Ovary (tissue), 7 donors: ENCODE measurements at regions not wholly inside any gene's neighbourhood (a gene's known extent, or its start where the extent isn't known, plus 50 kb on each side); places are given as distances from the start of the nearest gene placed in this dataset.

Experiments
- DNase-seq, 5 donors: peaks; one replicate each; pipeline ENCODE4 v3.0.0-alpha.2; 2019 to 2020
- H3K27ac ChIP-seq, 2 donors: fragments of 200-600 bp; one replicate each; pipeline versions ENCODE4 v1.5.1 to v1.8.0; 2019 to 2022
- H3K27me3 ChIP-seq: fragments of 200-600 bp; one replicate; pipeline ENCODE4 v1.8.0; 2022
- H3K36me3 ChIP-seq: fragments of 200-600 bp; sonication (generic); one replicate; pipeline ENCODE4 v1.5.1; 2019
- H3K4me1 ChIP-seq: one replicate; pipeline ENCODE4 v1.8.1; 2013; ENCODE audit warnings: mild to moderate bottlenecking, moderate library complexity; ENCODE audit not compliant: insufficient read depth
- H3K4me3 ChIP-seq: fragments of 200-600 bp; sonication (generic); one replicate; pipeline ENCODE4 v1.5.1; 2017
- H3K9me3 ChIP-seq, 2 donors: fragments of 200-600 bp in 1 of 2; sonication (generic) in 1 of 2; one replicate each; pipeline versions ENCODE4 v1.5.1 to v1.8.1; 2013 to 2019; ENCODE audit warnings: mild to moderate bottlenecking in 1 of 2, moderate library complexity in 1 of 2
- CTCF ChIP-seq, 3 donors: fragments of 450-650 bp in 2 of 3; fragments of 200-600 bp in 1 of 3; IDR thresholded peaks; one replicate each; pipeline versions ENCODE4 v1.5.1 to v1.8.0; 2016 to 2022; ENCODE audit warnings: antibody characterized with exemption in 3 of 3, mild to moderate bottlenecking in 1 of 3
- EP300 ChIP-seq: sonication (generic); formaldehyde crosslinking; IDR thresholded peaks from one replicate; pipeline ENCODE4 v1.6.1; 2017; ENCODE audit warnings: antibody characterized with exemption
- POLR2A ChIP-seq: fragments of 450-650 bp; IDR thresholded peaks from one replicate; pipeline ENCODE4 v1.6.1; 2017; ENCODE audit warnings: antibody characterized with exemption, mild to moderate bottlenecking, moderate library complexity
- WGBS, 3 donors: extraction: QIAGEN DNeasy Blood & Tissue Kit in 1 of 3; methylation state at CpG; one replicate each; pipeline versions ENCODE4 v1.1.5 to v1.1.7; 2013 to 2017; 5-methylcytosine and 5-hydroxymethylcytosine counted together
- intact Hi-C, 4 donors: fragments of 100-400 bp; cut with DNase I; formaldehyde crosslinking; loops; one replicate each; pipeline versions ENCODE4 v1.11.0 to v1.15.1; 2022 to 2023
- donor health status: DM: no; HTN: no; CAD: no; lungs with moderate emphysema.
- donor health status: DM: no; HTN: no; CAD: no.
- donor health status: Bipolar disorder and iron deficiency.
- donor health status: DM: no; HTN: no; CAD: no.
- donor health status: DM: yes; HTN: yes; CAD: no.

- H3K27me3 ChIP-seq = no peaks in the 10 kb centered on the region
- TF ChIP-seq CTCF (IDR thresholded peaks at IDR 0.05) = no peak
- no peak for TF ChIP-seq EP300
- no peak for TF ChIP-seq POLR2A
- WGBS, 3 donors = 56 to 78% (median 59%) methylated on average over 1 of the region's 1 CpG
- DNase-seq = no peak
- no peaks in the 10 kb centered on the region for H3K4me1 ChIP-seq
- no peak overlapping the region for H3K27ac ChIP-seq
- H3K9me3 ChIP-seq = no peaks in the 10 kb centered on the region
- H3K36me3 ChIP-seq = no peaks in the 10 kb centered on the region
- H3K4me3 ChIP-seq = no peak overlapping the region
- intact Hi-C loops = no loop called here
Measured at GRCh38 chr5:102594192-102594591, 95.4 kb upstream of the SLCO6A1 start.

GRCh38 chr5:102595332-102595731, 96.5 kb upstream of the SLCO6A1 start:
- TF ChIP-seq POLR2A (no peak), EP300 (no peak), CTCF (IDR thresholded peaks at IDR 0.05) (no peak)
- no peaks in the 10 kb centered on the region for H3K27me3 ChIP-seq
- DNase-seq = no peak
- no peaks in the 10 kb centered on the region for H3K9me3 ChIP-seq
- no peak overlapping the region for H3K27ac ChIP-seq
- no peaks in the 10 kb centered on the region for H3K4me1 ChIP-seq
- no peak overlapping the region for H3K4me3 ChIP-seq
- H3K36me3 ChIP-seq = no peaks in the 10 kb centered on the region
- intact Hi-C loops = no loop called here

DNA sequence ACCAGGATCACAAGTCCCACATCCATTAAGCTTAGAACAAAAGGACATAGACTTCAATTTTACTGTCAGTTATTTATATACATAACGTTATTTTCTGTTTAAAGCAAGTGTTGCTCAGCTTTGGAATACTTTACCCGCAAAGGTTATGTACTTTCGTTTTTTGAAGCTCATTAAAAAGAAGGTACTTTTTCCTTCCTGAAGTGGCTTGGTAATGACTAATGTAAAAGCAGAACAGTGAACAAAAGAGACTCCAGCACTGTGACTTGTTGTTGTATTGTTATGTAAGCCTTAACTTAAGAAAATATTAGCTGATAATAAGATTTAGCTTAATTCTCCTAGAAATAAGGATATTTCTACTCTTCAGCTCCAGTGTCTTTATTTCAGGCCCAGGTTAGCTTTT, 97.3 kb upstream of the SLCO6A1 start:
- H3K4me1 ChIP-seq = no peaks in the 10 kb centered on the region
- intact Hi-C loops = no loop called here
- no peaks in the 10 kb centered on the region for H3K27me3 ChIP-seq
- WGBS, 3 donors = 79 to 87% (median 86%) methylated on average over 3 of the region's 3 CpGs
- no peak for DNase-seq
- no peaks in the 10 kb centered on the region for H3K36me3 ChIP-seq
- no peaks in the 10 kb centered on the region for H3K9me3 ChIP-seq
- H3K4me3 ChIP-seq = no peak overlapping the region
- H3K27ac ChIP-seq = no peak overlapping the region
- TF ChIP-seq CTCF (IDR thresholded peaks at IDR 0.05) (no peak), POLR2A (no peak), EP300 (no peak)

DNA sequence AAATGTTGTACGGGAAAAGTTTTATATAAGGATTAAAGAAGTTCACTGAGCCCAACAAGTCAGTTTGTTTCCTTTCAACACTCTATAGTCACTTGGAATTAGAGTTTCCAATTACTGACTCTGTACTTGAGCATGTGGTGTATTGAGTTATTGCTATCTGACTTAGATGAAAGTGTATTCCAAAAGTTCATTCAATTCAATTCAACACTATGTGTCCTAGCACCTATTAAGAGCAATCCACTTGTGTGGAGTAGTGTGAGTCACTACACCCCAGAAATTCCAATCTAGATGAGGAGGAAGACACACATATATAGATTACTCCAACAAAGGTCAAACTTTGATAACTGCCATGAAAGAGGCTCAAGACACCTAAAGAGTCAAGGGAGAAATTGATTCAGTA, 98.2 kb upstream of the SLCO6A1 start:
- WGBS, 3 donors = 93 to 96% (median 96%) methylated on average over 1 of the region's 1 CpG
- Histone ChIP-seq H3K36me3 (no peaks in the 10 kb centered on the region), H3K9me3 (no peaks in the 10 kb centered on the region), H3K4me3 (no peak overlapping the region), H3K27ac (no peak overlapping the region), H3K4me1 (no peaks in the 10 kb centered on the region), H3K27me3 (no peaks in the 10 kb centered on the region)
- DNase-seq = no peak
- intact Hi-C loops = no loop called here
- no peak for TF ChIP-seq POLR2A
- no peak for TF ChIP-seq CTCF (IDR thresholded peaks at IDR 0.05)
- TF ChIP-seq EP300 = no peak

DNA sequence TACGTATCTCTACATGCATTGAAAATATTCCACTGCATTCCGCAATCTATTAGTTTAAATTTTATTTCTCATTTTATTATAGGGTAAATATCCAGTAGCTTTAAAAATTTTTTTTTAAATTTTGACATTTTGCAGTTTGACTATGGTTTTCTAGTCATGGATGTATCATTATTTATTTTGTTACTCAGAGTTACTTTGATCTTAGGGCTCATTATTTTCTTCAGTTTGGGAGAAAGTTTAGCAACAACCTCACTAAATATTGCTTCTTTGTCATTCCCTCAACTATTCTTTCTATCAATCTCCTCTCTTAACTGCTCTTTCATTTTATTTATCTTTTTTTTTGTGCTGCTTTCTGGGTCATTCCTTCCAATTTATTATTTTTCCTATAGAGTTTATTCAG, 100.5 kb upstream of the SLCO6A1 start:
- Histone ChIP-seq H3K4me3 (no peak overlapping the region), H3K27ac (no peak overlapping the region), H3K36me3 (no peaks in the 10 kb centered on the region), H3K27me3 (no peaks in the 10 kb centered on the region), H3K9me3 (no peaks in the 10 kb centered on the region), H3K4me1 (no peaks in the 10 kb centered on the region)
- no peak for DNase-seq
- WGBS, 3 donors = 96 to 97% (median 96%) methylated on average over 2 of the region's 2 CpGs
- no peak for TF ChIP-seq POLR2A
- no peak for TF ChIP-seq CTCF (IDR thresholded peaks at IDR 0.05)
- TF ChIP-seq EP300 = no peak
- intact Hi-C loops = no loop called here
